Transverse colon (tissue), 4 donors: ENCODE measurements at regions not wholly inside any gene's neighbourhood (a gene's known extent, or its start where the extent isn't known, plus 50 kb on each side); places are given as distances from the start of the nearest gene placed in this dataset.

ENCODE experiments used
- CTCF ChIP-seq, 5 experiments: fragments of 200-600 bp in 3 of 5; fragments of 450-650 bp in 2 of 5; sonication (generic) in 3 of 5; IDR thresholded peaks; 1 replicate in 2 of 5; 2 replicates in 3 of 5; pipeline ENCODE4 v1.5.1; 2016 to 2017; ENCODE audit warnings: antibody characterized with exemption in 5 of 5, inconsistent platforms in 3 of 5, mild to moderate bottlenecking in 2 of 5, moderate library complexity in 1 of 5
- POLR2A ChIP-seq: fragments of 450-650 bp; IDR thresholded peaks from one replicate; pipeline ENCODE4 v1.6.1; 2016; ENCODE audit warnings: antibody characterized with exemption, mild to moderate bottlenecking, moderate library complexity
- POLR2AphosphoS5 ChIP-seq, 3 donors: sonication (generic); formaldehyde crosslinking; IDR thresholded peaks; one replicate each; pipeline ENCODE4 v1.6.1; 2016; ENCODE audit warnings: antibody characterized with exemption in 3 of 3

- TF ChIP-seq POLR2AphosphoS5 (IDR thresholded peaks at IDR 0.05) = no peak
- TF ChIP-seq POLR2A = no peak
- no peak for TF ChIP-seq CTCF (IDR thresholded peaks at IDR 0.05)
Measured at GRCh38 chr9:31597977-31598376, 786.5 kb upstream of the ACO1 start.
